ENCODE measurements at regions not wholly inside any gene's neighbourhood (a gene's known extent, or its start where the extent isn't known, plus 50 kb on each side); places are given as distances from the start of the nearest gene placed in this dataset.

GRCh38 chr2:146852661-146853060 lies 992.2 kb upstream of the ACVR2A start:
- H3K36me3 Mint-ChIP-seq (ENCODE audit: low read depth): no peaks in the 10 kb centered on the region
- H3K4me1 Mint-ChIP-seq: peaks cover 15% of the 10 kb centered on the region
- peak overlapping the region in 1 of 3 experiments; percentile 35 for H3K27ac Mint-ChIP-seq
- H3K27me3 Mint-ChIP-seq (ENCODE audit: low read depth): no peaks in the 10 kb centered on the region
- H3K4me3 Mint-ChIP-seq: no peak overlapping the region
- H3K9me3 Mint-ChIP-seq: no peaks in the 10 kb centered on the region
- TF ChIP-seq CTCF (IDR thresholded peaks at IDR 0.05; ENCODE audit: unreplicated experiment in 3 of 3): no peak

GRCh38 chr2:146850746-146851145 lies 994.1 kb upstream of the ACVR2A start:
- Mint-ChIP-seq H3K36me3 (ENCODE audit: low read depth) (no peaks in the 10 kb centered on the region), H3K4me1 (peaks cover 15% of the 10 kb centered on the region), H3K27me3 (ENCODE audit: low read depth) (no peaks in the 10 kb centered on the region), H3K27ac (no peak overlapping the region), H3K4me3 (no peak overlapping the region), H3K9me3 (no peaks in the 10 kb centered on the region)
- no peak for TF ChIP-seq CTCF (IDR thresholded peaks at IDR 0.05; ENCODE audit: unreplicated experiment in 3 of 3)

GRCh38 chr2:146847846-146848245 lies 997.0 kb upstream of the ACVR2A start:
- H3K4me1 Mint-ChIP-seq: peaks cover 4% of the 10 kb centered on the region
- H3K27me3 Mint-ChIP-seq (ENCODE audit: low read depth): no peaks in the 10 kb centered on the region
- H3K27ac Mint-ChIP-seq: no peak overlapping the region
- no peaks in the 10 kb centered on the region for H3K9me3 Mint-ChIP-seq
- no peaks in the 10 kb centered on the region for H3K36me3 Mint-ChIP-seq (ENCODE audit: low read depth)
- H3K4me3 Mint-ChIP-seq: no peak overlapping the region
- no peak for TF ChIP-seq CTCF (IDR thresholded peaks at IDR 0.05; ENCODE audit: unreplicated experiment in 3 of 3)

- Mint-ChIP-seq H3K9me3 (no peaks in the 10 kb centered on the region), H3K27ac (peak overlapping the region; percentile 58 to 83 (median 70))
These were observed 1000.4 kb upstream of the ACVR2A start for GRCh38 chr2:146844226-146844990.

GRCh38 chr2:146837857-146838256 lies 1007.0 kb upstream of the ACVR2A start:
- no peak overlapping the region for H3K4me3 Mint-ChIP-seq
- no peak overlapping the region for H3K27ac Mint-ChIP-seq
- H3K9me3 Mint-ChIP-seq: no peaks in the 10 kb centered on the region
- no peaks in the 10 kb centered on the region for H3K36me3 Mint-ChIP-seq (ENCODE audit: low read depth)
- H3K4me1 Mint-ChIP-seq: no peaks in the 10 kb centered on the region
- H3K27me3 Mint-ChIP-seq (ENCODE audit: low read depth): no peaks in the 10 kb centered on the region
- TF ChIP-seq CTCF (IDR thresholded peaks at IDR 0.05; ENCODE audit: unreplicated experiment in 3 of 3): no peak

More at GRCh38 chr2:146844226-146844990, 1000.4 kb upstream of the ACVR2A start:
- H3K4me1 Mint-ChIP-seq: no peaks in the 10 kb centered on the region
- H3K36me3 Mint-ChIP-seq (ENCODE audit: low read depth): no peaks in the 10 kb centered on the region
- no peak for TF ChIP-seq CTCF (IDR thresholded peaks at IDR 0.05; ENCODE audit: unreplicated experiment in 3 of 3)
- no peaks in the 10 kb centered on the region for H3K27me3 Mint-ChIP-seq (ENCODE audit: low read depth)
- H3K4me3 Mint-ChIP-seq: no peak overlapping the region

- no peak overlapping the region for H3K4me3 Mint-ChIP-seq
- no peak for TF ChIP-seq CTCF (IDR thresholded peaks at IDR 0.05; ENCODE audit: unreplicated experiment in 3 of 3)
- no peak overlapping the region for H3K27ac Mint-ChIP-seq
- peaks cover 4% of the 10 kb centered on the region for H3K4me1 Mint-ChIP-seq
- H3K36me3 Mint-ChIP-seq (ENCODE audit: low read depth): no peaks in the 10 kb centered on the region
- H3K27me3 Mint-ChIP-seq (ENCODE audit: low read depth): no peaks in the 10 kb centered on the region
- H3K9me3 Mint-ChIP-seq: peaks cover 5% of the 10 kb centered on the region
These were observed 1018.4 kb upstream of the ACVR2A start for GRCh38 chr2:146826388-146826787.
